HUES6 (cell line): ENCODE measurements at regions not wholly inside any gene's neighbourhood (a gene's known extent, or its start where the extent isn't known, plus 50 kb on each side); places are given as distances from the start of the nearest gene placed in this dataset.

ENCODE experiments used
- H3K27ac ChIP-seq: 2 replicates; pipeline ENCODE4 v1.7.0; 2013; ENCODE audit warnings: low read depth, mild to moderate bottlenecking, low read length, inconsistent platforms
- H3K27me3 ChIP-seq: 2 replicates; pipeline ENCODE4 v1.6.1; 2013; ENCODE audit warnings: low read length; ENCODE audit not compliant: control insufficient read depth, insufficient read depth
- H3K36me3 ChIP-seq: 2 replicates; pipeline ENCODE4 v1.6.1; 2013; ENCODE audit warnings: low read length; ENCODE audit not compliant: control insufficient read depth, insufficient read depth
- H3K4me1 ChIP-seq: 2 replicates; pipeline ENCODE4 v1.6.1; 2013; ENCODE audit warnings: low read length; ENCODE audit not compliant: control insufficient read depth, insufficient read depth
- H3K4me3 ChIP-seq: 2 replicates; pipeline ENCODE4 v1.5.1; 2013; ENCODE audit warnings: low read depth, low read length
- H3K9ac ChIP-seq: one replicate; pipeline ENCODE4 v1.6.1; 2013; ENCODE audit warnings: mild to moderate bottlenecking, low read length
- H3K9me3 ChIP-seq: 2 replicates; pipeline ENCODE4 v1.6.1; 2013; ENCODE audit warnings: low read depth, low read length; ENCODE audit not compliant: control insufficient read depth, insufficient read depth

DNA sequence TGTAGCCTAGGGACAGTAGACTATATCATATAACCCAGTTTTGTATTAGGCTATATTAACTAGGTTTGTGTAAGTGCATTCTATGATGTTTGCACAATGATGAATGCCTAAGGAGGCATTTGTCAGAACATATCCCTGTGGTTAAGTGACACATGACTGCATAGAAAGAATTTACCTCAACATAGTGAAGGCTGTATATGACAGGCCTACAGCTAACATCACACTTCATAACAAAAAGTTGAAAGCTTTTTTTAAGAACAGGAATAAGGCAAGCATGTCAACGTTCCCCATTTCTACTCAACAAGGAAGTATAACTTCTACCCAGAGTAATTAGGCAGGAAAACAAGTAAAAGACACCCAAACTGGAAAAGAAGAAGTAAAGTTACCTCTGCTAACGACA lies 165.9 kb upstream of the NDST4 start:
- no peaks in the 10 kb centered on the region for H3K27me3 ChIP-seq
- H3K27ac ChIP-seq: no peak overlapping the region
- H3K9ac ChIP-seq: no peak overlapping the region
- H3K4me3 ChIP-seq: no peak overlapping the region
- H3K4me1 ChIP-seq: no peaks in the 10 kb centered on the region
- no peaks in the 10 kb centered on the region for H3K9me3 ChIP-seq
- H3K36me3 ChIP-seq: no peaks in the 10 kb centered on the region

DNA sequence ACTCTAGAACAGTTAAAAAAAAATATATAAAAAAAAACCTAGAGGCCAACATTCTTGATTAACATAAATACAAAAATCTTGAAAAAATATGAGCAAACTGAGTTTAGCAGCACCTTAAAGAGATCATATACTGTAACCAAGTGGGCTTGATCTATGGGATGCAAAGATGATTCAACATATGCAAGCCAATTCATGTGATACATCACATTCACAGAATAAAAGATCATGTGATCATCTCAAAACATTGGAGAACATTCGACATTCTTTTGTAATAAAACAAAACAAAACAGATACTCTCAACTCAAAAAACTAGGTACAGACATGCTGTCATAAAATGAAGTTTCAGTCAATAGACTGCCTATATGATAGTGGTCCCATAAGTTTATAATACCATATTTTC lies 165.4 kb upstream of the NDST4 start:
- Histone ChIP-seq H3K9ac (no peak overlapping the region), H3K36me3 (no peaks in the 10 kb centered on the region), H3K4me1 (no peaks in the 10 kb centered on the region), H3K4me3 (no peak overlapping the region), H3K27me3 (no peaks in the 10 kb centered on the region), H3K9me3 (no peaks in the 10 kb centered on the region), H3K27ac (no peak overlapping the region)

DNA sequence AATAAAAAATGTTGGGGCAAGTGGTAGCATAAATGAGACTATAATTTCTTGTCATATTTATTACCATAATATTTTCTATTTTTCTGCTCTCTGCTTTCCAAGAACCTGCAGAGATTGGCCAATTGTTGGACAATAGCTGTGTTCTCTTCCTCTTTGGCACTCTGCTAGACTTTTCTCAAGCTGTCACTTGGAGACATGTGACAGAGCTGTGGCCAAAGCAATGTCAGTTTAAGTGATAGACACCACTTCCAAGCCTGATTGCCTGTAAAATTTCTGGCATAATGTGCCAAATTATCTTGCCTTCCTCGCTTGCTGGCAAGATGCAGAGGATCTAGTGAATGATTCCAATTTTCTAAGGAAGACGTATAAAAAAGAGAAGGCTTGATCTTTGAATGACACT lies 162.2 kb upstream of the NDST4 start:
- no peaks in the 10 kb centered on the region for H3K27me3 ChIP-seq
- no peak overlapping the region for H3K4me3 ChIP-seq
- H3K27ac ChIP-seq: no peak overlapping the region
- H3K4me1 ChIP-seq: no peaks in the 10 kb centered on the region
- no peaks in the 10 kb centered on the region for H3K36me3 ChIP-seq
- H3K9me3 ChIP-seq: no peaks in the 10 kb centered on the region
- no peak overlapping the region for H3K9ac ChIP-seq

DNA sequence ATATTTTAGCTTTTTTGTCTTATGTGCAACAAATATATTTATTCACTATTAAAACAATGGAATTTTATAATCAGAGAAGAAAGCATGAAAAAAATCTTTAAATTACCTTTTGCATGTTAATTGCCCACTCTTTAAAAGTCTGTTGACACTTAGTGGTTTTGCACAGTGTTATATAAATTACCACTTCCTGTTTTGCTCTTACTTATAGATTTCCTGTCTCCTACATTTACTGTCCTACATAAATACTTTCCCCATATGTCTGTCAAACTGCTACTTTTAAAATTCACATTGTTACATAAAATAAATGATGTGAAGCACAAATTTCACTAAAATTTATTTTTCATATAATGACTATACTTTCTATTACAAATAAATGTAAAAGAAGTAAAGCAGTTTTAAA lies 161.1 kb upstream of the NDST4 start:
- no peaks in the 10 kb centered on the region for H3K4me1 ChIP-seq
- H3K9me3 ChIP-seq: no peaks in the 10 kb centered on the region
- no peaks in the 10 kb centered on the region for H3K36me3 ChIP-seq
- no peak overlapping the region for H3K4me3 ChIP-seq
- no peaks in the 10 kb centered on the region for H3K27me3 ChIP-seq
- H3K27ac ChIP-seq: no peak overlapping the region
- H3K9ac ChIP-seq: no peak overlapping the region

DNA sequence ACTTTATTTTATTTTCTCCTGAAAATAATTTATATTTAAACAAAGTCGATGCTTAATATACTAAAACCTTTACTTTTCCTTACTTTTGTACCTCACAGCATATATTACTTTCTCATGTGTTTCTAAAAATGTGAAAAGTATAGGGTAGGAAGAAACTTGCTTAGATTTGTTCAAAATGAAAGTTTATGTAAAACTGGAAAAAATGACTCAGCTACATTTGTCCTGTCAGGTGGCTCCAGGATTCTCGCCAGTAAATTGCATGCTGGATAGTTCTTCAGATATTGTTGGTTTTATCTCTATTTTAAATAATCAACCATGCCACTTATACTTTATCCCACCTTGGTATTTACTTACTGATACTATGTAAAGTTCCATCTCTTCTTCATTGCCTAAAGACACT lies 159.2 kb upstream of the NDST4 start:
- Histone ChIP-seq H3K4me1 (no peaks in the 10 kb centered on the region), H3K27ac (no peak overlapping the region), H3K9me3 (no peaks in the 10 kb centered on the region), H3K4me3 (no peak overlapping the region), H3K9ac (no peak overlapping the region), H3K27me3 (no peaks in the 10 kb centered on the region), H3K36me3 (no peaks in the 10 kb centered on the region)

DNA sequence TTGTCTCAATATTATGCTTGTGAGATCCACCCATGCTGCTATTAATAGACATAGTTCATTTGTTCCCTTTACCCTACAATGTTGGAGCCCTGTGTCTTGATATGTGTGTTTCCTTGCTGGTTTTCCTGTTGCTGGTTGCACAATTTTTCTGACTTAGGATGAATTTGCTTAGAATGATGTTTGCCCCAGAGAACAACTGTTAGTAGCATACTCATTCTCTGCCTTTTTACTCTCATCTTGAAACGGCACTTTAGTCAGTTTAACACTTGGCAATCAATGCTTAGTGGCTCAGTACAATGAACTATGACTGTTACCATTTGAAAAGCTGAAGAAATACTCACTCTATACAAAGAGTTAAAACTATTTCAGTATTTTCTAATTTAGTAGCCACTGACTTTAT lies 158.8 kb upstream of the NDST4 start:
- Histone ChIP-seq H3K9me3 (no peaks in the 10 kb centered on the region), H3K27me3 (no peaks in the 10 kb centered on the region), H3K4me3 (no peak overlapping the region), H3K36me3 (no peaks in the 10 kb centered on the region), H3K9ac (no peak overlapping the region), H3K4me1 (no peaks in the 10 kb centered on the region), H3K27ac (no peak overlapping the region)

DNA sequence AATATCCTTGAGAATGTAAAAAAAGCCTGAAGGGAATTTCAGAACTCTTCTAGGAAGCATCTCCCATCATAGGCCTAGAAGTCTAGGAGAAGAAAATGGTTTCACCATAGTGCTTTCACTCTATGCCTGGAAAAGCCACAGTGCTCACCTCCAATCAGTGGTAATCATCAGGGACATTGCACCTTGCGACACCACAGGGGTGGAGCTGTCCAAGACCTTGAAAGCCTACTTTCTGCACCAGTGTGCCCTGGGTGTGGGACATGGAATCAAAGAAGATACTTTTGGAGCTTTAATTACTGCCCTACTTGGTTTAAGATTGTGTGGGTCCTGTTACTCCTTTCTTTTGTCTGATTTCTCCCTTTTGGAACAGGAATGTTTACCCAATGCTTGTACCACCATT lies 146.8 kb upstream of the NDST4 start:
- Histone ChIP-seq H3K36me3 (no peaks in the 10 kb centered on the region), H3K27me3 (no peaks in the 10 kb centered on the region), H3K9ac (no peak overlapping the region), H3K4me3 (no peak overlapping the region), H3K9me3 (no peaks in the 10 kb centered on the region), H3K4me1 (no peaks in the 10 kb centered on the region), H3K27ac (no peak overlapping the region)

DNA sequence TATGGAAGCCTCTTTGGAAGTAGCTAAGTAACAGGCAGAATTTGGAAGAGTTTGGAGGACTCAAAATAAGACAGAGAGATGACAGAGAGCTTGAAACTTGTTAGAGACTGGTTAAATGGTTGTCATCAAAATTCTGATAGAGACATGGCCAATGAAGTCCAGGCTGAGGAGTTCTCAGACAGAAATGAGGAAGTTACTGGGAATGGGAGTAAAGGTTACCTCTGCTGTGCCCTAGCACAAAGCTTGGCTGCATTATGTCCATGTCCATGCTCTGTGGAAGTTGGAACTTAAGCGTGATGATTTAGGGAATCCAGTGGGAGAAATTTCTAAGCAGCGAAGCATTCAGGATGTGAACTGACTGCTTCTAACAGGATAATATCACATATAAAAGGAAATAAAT lies 146.2 kb upstream of the NDST4 start:
- Histone ChIP-seq H3K9me3 (no peaks in the 10 kb centered on the region), H3K36me3 (no peaks in the 10 kb centered on the region), H3K27ac (no peak overlapping the region), H3K4me1 (no peaks in the 10 kb centered on the region), H3K27me3 (no peaks in the 10 kb centered on the region), H3K9ac (no peak overlapping the region), H3K4me3 (no peak overlapping the region)

DNA sequence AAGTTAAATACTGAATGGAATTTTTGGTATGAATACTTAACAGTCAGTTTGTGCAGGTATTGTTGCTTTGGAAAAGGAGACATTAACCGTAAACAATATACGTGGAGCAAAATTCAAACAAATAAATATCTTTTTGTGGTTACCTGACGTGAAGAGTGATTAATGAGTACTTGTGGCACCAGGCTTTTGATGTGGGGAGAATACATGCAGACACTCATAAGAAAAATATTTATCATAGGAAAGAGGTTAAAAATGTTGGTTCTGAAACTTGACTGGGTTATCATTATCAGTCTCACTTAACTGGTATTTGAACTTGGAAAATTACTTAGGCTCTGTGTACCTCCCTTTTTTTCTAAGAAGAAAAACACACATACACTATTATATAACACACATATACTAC lies 136.4 kb upstream of the NDST4 start:
- no peaks in the 10 kb centered on the region for H3K36me3 ChIP-seq
- no peaks in the 10 kb centered on the region for H3K27me3 ChIP-seq
- no peaks in the 10 kb centered on the region; the same call in 1 of the 2 replicates for H3K4me1 ChIP-seq
- H3K27ac ChIP-seq: no peak overlapping the region
- no peak overlapping the region for H3K9ac ChIP-seq
- no peak overlapping the region for H3K4me3 ChIP-seq
- no peaks in the 10 kb centered on the region for H3K9me3 ChIP-seq

DNA sequence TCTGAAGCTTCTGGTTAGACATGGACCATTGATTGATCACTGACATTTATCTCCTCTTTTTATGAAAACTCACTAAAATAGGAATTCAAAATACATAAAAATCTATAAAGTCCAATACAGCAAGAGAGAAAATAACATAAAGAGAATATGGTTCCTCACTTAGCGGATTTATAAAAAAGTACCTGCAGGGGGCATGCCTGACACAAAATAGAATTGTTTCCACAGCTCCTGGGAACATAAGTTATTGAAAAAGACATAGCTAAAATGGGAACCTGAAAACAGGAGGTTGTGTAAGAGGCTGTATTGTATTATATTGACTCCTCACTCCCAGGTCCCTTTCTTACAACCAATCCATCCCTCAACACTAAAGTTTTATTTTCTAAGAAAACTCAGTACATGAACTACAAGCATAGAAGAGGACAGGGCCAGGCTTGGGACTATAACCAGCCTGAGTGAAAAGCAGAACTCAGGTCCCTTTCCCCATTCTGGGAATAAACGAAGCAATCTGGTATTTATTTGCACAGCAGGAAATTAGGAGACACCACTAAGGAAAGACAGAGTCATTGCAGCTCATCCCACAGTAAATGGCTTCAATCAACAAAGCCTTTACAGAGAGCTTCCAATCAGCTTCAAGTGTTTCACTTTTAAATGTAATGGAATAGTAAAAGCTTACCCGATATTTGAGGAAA lies 121.1 kb upstream of the NDST4 start:
- Histone ChIP-seq H3K27me3 (no peaks in the 10 kb centered on the region), H3K36me3 (no peaks in the 10 kb centered on the region), H3K4me3 (no peak overlapping the region), H3K9me3 (no peaks in the 10 kb centered on the region), H3K4me1 (peaks cover 25% of the 10 kb centered on the region), H3K27ac (peak overlapping the region; percentile 30; the same call in 1 of the 2 replicates), H3K9ac (no peak overlapping the region)

DNA sequence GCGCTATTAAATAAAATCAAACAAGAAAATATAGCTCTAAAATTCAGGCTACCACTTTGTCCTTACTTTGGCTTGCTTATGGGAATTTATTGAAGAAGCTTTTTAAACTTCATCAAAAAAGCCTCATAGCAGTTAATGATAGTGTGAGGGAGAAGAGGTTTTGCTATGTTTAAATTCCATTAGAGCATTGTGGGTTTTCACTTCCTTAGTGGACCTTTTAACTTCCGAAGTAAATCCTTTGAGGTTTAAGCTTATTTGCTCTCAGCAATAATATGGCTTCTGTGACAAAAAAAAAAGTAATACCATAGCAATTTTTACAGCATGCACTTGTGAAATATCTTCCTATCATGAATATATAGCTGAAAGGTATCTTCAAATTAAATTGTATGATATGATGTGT lies 120.2 kb upstream of the NDST4 start:
- no peak overlapping the region for H3K4me3 ChIP-seq
- H3K4me1 ChIP-seq: peaks cover 25% of the 10 kb centered on the region
- no peaks in the 10 kb centered on the region for H3K36me3 ChIP-seq
- H3K27me3 ChIP-seq: no peaks in the 10 kb centered on the region
- H3K27ac ChIP-seq: peak overlapping the region; percentile 65
- no peaks in the 10 kb centered on the region for H3K9me3 ChIP-seq
- no peak overlapping the region for H3K9ac ChIP-seq

DNA sequence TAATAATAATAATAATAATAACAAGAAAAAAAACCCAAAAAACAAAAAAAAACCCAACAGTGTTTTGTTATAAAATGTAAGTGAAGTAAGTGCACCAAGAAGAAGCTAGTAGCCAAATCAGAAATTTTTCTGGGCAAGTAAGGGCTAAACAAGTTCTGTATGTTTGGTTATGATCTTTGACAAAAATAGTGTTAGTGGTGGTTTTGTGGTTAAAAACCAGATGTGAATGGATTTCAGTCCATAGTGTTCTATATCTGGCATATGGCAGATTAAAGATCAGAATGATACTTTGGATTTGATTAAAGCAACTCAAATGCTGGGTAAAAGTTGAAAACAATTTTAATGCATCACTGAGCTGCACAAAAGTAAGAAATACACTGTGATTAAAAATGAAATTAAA lies 116.5 kb upstream of the NDST4 start:
- Histone ChIP-seq H3K27me3 (no peaks in the 10 kb centered on the region), H3K9me3 (no peaks in the 10 kb centered on the region), H3K27ac (no peak overlapping the region), H3K9ac (no peak overlapping the region), H3K4me3 (no peak overlapping the region), H3K4me1 (peaks cover 21% of the 10 kb centered on the region), H3K36me3 (no peaks in the 10 kb centered on the region)
